ENCODE measurements at regions not wholly inside any gene's neighbourhood (a gene's known extent, or its start where the extent isn't known, plus 50 kb on each side); places are given as distances from the start of the nearest gene placed in this dataset.
"Not testable (repeated sequence)": the region's sequence is repeated elsewhere in the genome, so short reads cannot be mapped to it uniquely, and the experiment has no call there.

GRCh38 chr14:22203036-22203435 is 386.0 kb downstream of the DAD1 start:
- H3K4me1 ChIP-seq (ENCODE audit: low read length): no peaks in the 10 kb centered on the region
- no peak overlapping the region for H3K4me3 ChIP-seq (ENCODE audit: low read length)
- no peaks in the 10 kb centered on the region for H3K36me3 ChIP-seq (ENCODE audit: insufficient read depth, low read length)
- no peaks in the 10 kb centered on the region for H3K27me3 ChIP-seq (ENCODE audit: low read length)
- no peak overlapping the region for H3K9ac ChIP-seq (ENCODE audit: low read length)
- H3K4me2 ChIP-seq (ENCODE audit: low read depth, low read length, poor library complexity, severe bottlenecking): no peak overlapping the region
- no peaks in the 10 kb centered on the region for H3K9me2 ChIP-seq (replicated peaks; ENCODE audit: insufficient read depth, low read length)
- H2AFZ ChIP-seq (ENCODE audit: low read length): no peak overlapping the region
- no peaks in the 10 kb centered on the region for H3K79me2 ChIP-seq (ENCODE audit: low read length)
- no peak for DNase-seq
- no peaks in the 10 kb centered on the region for H3K9me3 ChIP-seq (ENCODE audit: low read length)
- no peaks in the 10 kb centered on the region for H4K20me1 ChIP-seq (ENCODE audit: insufficient read depth, low read depth, low read length)
- H3K27ac ChIP-seq (ENCODE audit: low read length): no peak overlapping the region

- no peaks in the 10 kb centered on the region for H3K27me3 ChIP-seq (ENCODE audit: low read length)
- H3K9ac ChIP-seq (ENCODE audit: low read length): no peak overlapping the region
- no peak overlapping the region for H3K4me3 ChIP-seq (ENCODE audit: low read length)
- no peaks in the 10 kb centered on the region for H3K36me3 ChIP-seq (ENCODE audit: insufficient read depth, low read length)
- H3K9me3 ChIP-seq (ENCODE audit: low read length): no peaks in the 10 kb centered on the region
- H2AFZ ChIP-seq (ENCODE audit: low read length): no peak overlapping the region
- H4K20me1 ChIP-seq (ENCODE audit: insufficient read depth, low read depth, low read length): no peaks in the 10 kb centered on the region
- no peak overlapping the region for H3K27ac ChIP-seq (ENCODE audit: low read length)
- H3K4me2 ChIP-seq (ENCODE audit: low read depth, low read length, poor library complexity, severe bottlenecking): no peak overlapping the region
- no peak for DNase-seq
- no peaks in the 10 kb centered on the region for H3K79me2 ChIP-seq (ENCODE audit: low read length)
- H3K4me1 ChIP-seq (ENCODE audit: low read length): no peaks in the 10 kb centered on the region
- H3K9me2 ChIP-seq (replicated peaks; ENCODE audit: insufficient read depth, low read length): no peaks in the 10 kb centered on the region
Observed at GRCh38 chr14:22202313-22202712, 386.7 kb downstream of the DAD1 start.

- peak; percentile 81 for DNase-seq
Observed at GRCh38 chr14:22200977-22201605, 387.9 kb downstream of the DAD1 start.

GRCh38 chr14:22200131-22200530 is 388.9 kb downstream of the DAD1 start:
- not testable (repeated sequence) for H3K27ac ChIP-seq (ENCODE audit: low read length); DNase-seq; H3K9me3 ChIP-seq (ENCODE audit: low read length); H3K4me2 ChIP-seq (ENCODE audit: low read depth, low read length, poor library complexity, severe bottlenecking); H3K4me3 ChIP-seq (ENCODE audit: low read length); H3K9me2 ChIP-seq (replicated peaks; ENCODE audit: insufficient read depth, low read length); H3K4me1 ChIP-seq (ENCODE audit: low read length); H3K79me2 ChIP-seq (ENCODE audit: low read length); H3K27me3 ChIP-seq (ENCODE audit: low read length); H3K36me3 ChIP-seq (ENCODE audit: insufficient read depth, low read length); H4K20me1 ChIP-seq (ENCODE audit: insufficient read depth, low read depth, low read length); H3K9ac ChIP-seq (ENCODE audit: low read length); H2AFZ ChIP-seq (ENCODE audit: low read length)

More at GRCh38 chr14:22200977-22201605, 387.9 kb downstream of the DAD1 start:
- Histone ChIP-seq H3K4me1 (ENCODE audit: low read length) (no peaks in the 10 kb centered on the region), H4K20me1 (ENCODE audit: insufficient read depth, low read depth, low read length) (no peaks in the 10 kb centered on the region), H3K27ac (ENCODE audit: low read length) (no peak overlapping the region), H3K9me2 (replicated peaks; ENCODE audit: insufficient read depth, low read length) (no peaks in the 10 kb centered on the region), H3K4me2 (ENCODE audit: low read depth, low read length, poor library complexity, severe bottlenecking) (no peak overlapping the region), H3K79me2 (ENCODE audit: low read length) (no peaks in the 10 kb centered on the region), H3K9ac (ENCODE audit: low read length) (no peak overlapping the region), H3K9me3 (ENCODE audit: low read length) (no peaks in the 10 kb centered on the region), H3K4me3 (ENCODE audit: low read length) (no peak overlapping the region), H2AFZ (ENCODE audit: low read length) (no peak overlapping the region), H3K36me3 (ENCODE audit: insufficient read depth, low read length) (no peaks in the 10 kb centered on the region), H3K27me3 (ENCODE audit: low read length) (no peaks in the 10 kb centered on the region)

- no peak overlapping the region for H3K4me2 ChIP-seq (ENCODE audit: low read depth, low read length, poor library complexity, severe bottlenecking)
- no peak for DNase-seq
- H3K36me3 ChIP-seq (ENCODE audit: insufficient read depth, low read length): no peaks in the 10 kb centered on the region
- no peak overlapping the region for H3K4me3 ChIP-seq (ENCODE audit: low read length)
- H3K9me3 ChIP-seq (ENCODE audit: low read length): no peaks in the 10 kb centered on the region
- H3K4me1 ChIP-seq (ENCODE audit: low read length): no peaks in the 10 kb centered on the region
- no peak overlapping the region for H3K9ac ChIP-seq (ENCODE audit: low read length)
- no peaks in the 10 kb centered on the region for H3K9me2 ChIP-seq (replicated peaks; ENCODE audit: insufficient read depth, low read length)
- no peak overlapping the region for H2AFZ ChIP-seq (ENCODE audit: low read length)
- no peak overlapping the region for H3K27ac ChIP-seq (ENCODE audit: low read length)
- no peaks in the 10 kb centered on the region for H4K20me1 ChIP-seq (ENCODE audit: insufficient read depth, low read depth, low read length)
- H3K27me3 ChIP-seq (ENCODE audit: low read length): 0 out of 2 replicates have a peak, but pooled peaks cover 3% of the 10 kb centered on the region
- no peaks in the 10 kb centered on the region for H3K79me2 ChIP-seq (ENCODE audit: low read length)
Observed at GRCh38 chr14:22194664-22195063, 394.4 kb downstream of the DAD1 start.

GRCh38 chr14:22190411-22191191 is 398.4 kb downstream of the DAD1 start:
- Histone ChIP-seq H3K4me1 (ENCODE audit: low read length) (no peaks in the 10 kb centered on the region), H3K4me2 (ENCODE audit: low read depth, low read length, poor library complexity, severe bottlenecking) (no peak overlapping the region), H3K27ac (ENCODE audit: low read length) (no peak overlapping the region), H3K79me2 (ENCODE audit: low read length) (no peaks in the 10 kb centered on the region), H3K4me3 (ENCODE audit: low read length) (no peak overlapping the region), H3K9me2 (replicated peaks; ENCODE audit: insufficient read depth, low read length) (no peaks in the 10 kb centered on the region), H4K20me1 (ENCODE audit: insufficient read depth, low read depth, low read length) (no peaks in the 10 kb centered on the region), H3K9me3 (ENCODE audit: low read length) (no peaks in the 10 kb centered on the region), H2AFZ (ENCODE audit: low read length) (no peak overlapping the region), H3K9ac (ENCODE audit: low read length) (no peak overlapping the region), H3K27me3 (ENCODE audit: low read length) (0 out of 2 replicates have a peak, but pooled peaks cover 5% of the 10 kb centered on the region), H3K36me3 (ENCODE audit: insufficient read depth, low read length) (no peaks in the 10 kb centered on the region)
- no peak for DNase-seq

GRCh38 chr14:22189881-22190280 is 399.1 kb downstream of the DAD1 start:
- H3K36me3 ChIP-seq (ENCODE audit: insufficient read depth, low read length): no peaks in the 10 kb centered on the region
- H3K79me2 ChIP-seq (ENCODE audit: low read length): no peaks in the 10 kb centered on the region
- H3K9me2 ChIP-seq (replicated peaks; ENCODE audit: insufficient read depth, low read length): no peaks in the 10 kb centered on the region
- no peak overlapping the region for H3K4me3 ChIP-seq (ENCODE audit: low read length)
- H2AFZ ChIP-seq (ENCODE audit: low read length): no peak overlapping the region
- DNase-seq: no peak
- no peaks in the 10 kb centered on the region for H4K20me1 ChIP-seq (ENCODE audit: insufficient read depth, low read depth, low read length)
- H3K9me3 ChIP-seq (ENCODE audit: low read length): no peaks in the 10 kb centered on the region
- 0 out of 2 replicates have a peak, but pooled peaks cover 2% of the 10 kb centered on the region for H3K27me3 ChIP-seq (ENCODE audit: low read length)
- H3K27ac ChIP-seq (ENCODE audit: low read length): no peak overlapping the region
- no peak overlapping the region for H3K4me2 ChIP-seq (ENCODE audit: low read depth, low read length, poor library complexity, severe bottlenecking)
- H3K4me1 ChIP-seq (ENCODE audit: low read length): no peaks in the 10 kb centered on the region
- H3K9ac ChIP-seq (ENCODE audit: low read length): no peak overlapping the region

- no peaks in the 10 kb centered on the region for H3K79me2 ChIP-seq (ENCODE audit: low read length)
- H3K27ac ChIP-seq (ENCODE audit: low read length): no peak overlapping the region
- H3K27me3 ChIP-seq (ENCODE audit: low read length): 0 out of 2 replicates have a peak, but pooled peaks cover 2% of the 10 kb centered on the region
- no peak overlapping the region for H2AFZ ChIP-seq (ENCODE audit: low read length)
- H3K4me3 ChIP-seq (ENCODE audit: low read length): no peak overlapping the region
- H3K9me3 ChIP-seq (ENCODE audit: low read length): no peaks in the 10 kb centered on the region
- H3K36me3 ChIP-seq (ENCODE audit: insufficient read depth, low read length): no peaks in the 10 kb centered on the region
- no peaks in the 10 kb centered on the region for H3K4me1 ChIP-seq (ENCODE audit: low read length)
- H3K9ac ChIP-seq (ENCODE audit: low read length): no peak overlapping the region
- no peaks in the 10 kb centered on the region for H4K20me1 ChIP-seq (ENCODE audit: insufficient read depth, low read depth, low read length)
- H3K9me2 ChIP-seq (replicated peaks; ENCODE audit: insufficient read depth, low read length): no peaks in the 10 kb centered on the region
- H3K4me2 ChIP-seq (ENCODE audit: low read depth, low read length, poor library complexity, severe bottlenecking): no peak overlapping the region
- DNase-seq: no peak
Observed at GRCh38 chr14:22188318-22188717, 400.7 kb downstream of the DAD1 start.

All from Karpas-422 (cell line).